Activated CD8-positive, alpha-beta memory T cell treated with anti-CD3 and anti-CD28 coated beads, Interleukin-2, amount 10 ng/mL, durations not matched to agents 7 days and 5 days (primary cell): ENCODE measurements at regions not wholly inside any gene's neighbourhood (a gene's known extent, or its start where the extent isn't known, plus 50 kb on each side); places are given as distances from the start of the nearest gene placed in this dataset.
"Not testable (repeated sequence)": the region's sequence is repeated elsewhere in the genome, so short reads cannot be mapped to it uniquely, and the experiment has no call there.

Experiments used
- ATAC-seq: fragments of 150-1000 bp; cut with Tn5 transposase; one replicate; pipeline ENCODE4 v1.10.0; 2021; ENCODE audit warnings: moderate library complexity
- CTCF ChIA-PET: fragments of 350-600 bp; sonication (Branson Sonifier 250); formaldehyde crosslinking; loops from one replicate; lab custom pipeline; 2021; ENCODE audit warnings: antibody characterized with exemption; lab: Charles Lee
- DNase-seq: peaks from one replicate; pipeline ENCODE4 v3.0.0-alpha.2; 2020
- H3K27ac Mint-ChIP-seq: one replicate; pipeline ENCODE4 v1.8.0; 2021; ENCODE audit warnings: mild to moderate bottlenecking, mixed read lengths
- H3K27me3 Mint-ChIP-seq: one replicate; pipeline ENCODE4 v1.8.0; 2021; ENCODE audit warnings: mixed read lengths
- H3K36me3 Mint-ChIP-seq: one replicate; pipeline ENCODE4 v1.8.0; 2021; ENCODE audit warnings: mild to moderate bottlenecking, mixed read lengths
- H3K4me1 Mint-ChIP-seq: one replicate; pipeline ENCODE4 v1.8.0; 2021; ENCODE audit warnings: mixed read lengths
- H3K4me3 Mint-ChIP-seq: one replicate; pipeline ENCODE4 v1.8.0; 2021; ENCODE audit warnings: mild to moderate bottlenecking, moderate library complexity, mixed read lengths
- H3K9me3 Mint-ChIP-seq: one replicate; pipeline ENCODE4 v1.8.0; 2022; ENCODE audit warnings: low read depth, mixed read lengths

DNA sequence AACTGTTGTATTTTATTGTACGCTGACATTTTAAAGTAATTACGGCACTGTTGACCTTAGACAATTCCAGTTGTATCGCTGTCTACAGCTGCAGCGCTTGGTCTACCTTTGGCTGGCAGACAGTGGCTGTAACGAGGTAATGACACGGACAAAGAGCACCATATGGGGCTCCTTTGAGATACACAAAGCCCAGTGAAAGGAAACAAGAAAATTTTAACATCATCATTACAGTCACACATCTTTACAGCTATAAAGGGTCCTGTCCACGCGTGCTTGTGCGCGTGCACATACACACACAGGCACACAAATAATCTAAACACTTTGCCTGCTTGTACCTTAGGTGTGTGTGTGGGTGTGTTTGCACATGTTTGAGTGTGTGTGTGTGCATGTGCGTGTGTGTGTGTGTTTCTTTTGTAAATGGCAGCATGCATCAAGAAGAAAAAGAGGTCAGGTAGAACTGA is 946.0 kb downstream of the NR2F1-AS1 start:
- ATAC-seq = no peak
- H3K4me3 Mint-ChIP-seq = no peak overlapping the region
- DNase-seq = no peak
- peaks cover 4% of the 10 kb centered on the region for H3K9me3 Mint-ChIP-seq
- H3K27me3 Mint-ChIP-seq = no peaks in the 10 kb centered on the region
- H3K27ac Mint-ChIP-seq = no peak overlapping the region
- CTCF ChIA-PET = no interaction called here
- no peaks in the 10 kb centered on the region for H3K4me1 Mint-ChIP-seq
- H3K36me3 Mint-ChIP-seq = no peaks in the 10 kb centered on the region

DNA sequence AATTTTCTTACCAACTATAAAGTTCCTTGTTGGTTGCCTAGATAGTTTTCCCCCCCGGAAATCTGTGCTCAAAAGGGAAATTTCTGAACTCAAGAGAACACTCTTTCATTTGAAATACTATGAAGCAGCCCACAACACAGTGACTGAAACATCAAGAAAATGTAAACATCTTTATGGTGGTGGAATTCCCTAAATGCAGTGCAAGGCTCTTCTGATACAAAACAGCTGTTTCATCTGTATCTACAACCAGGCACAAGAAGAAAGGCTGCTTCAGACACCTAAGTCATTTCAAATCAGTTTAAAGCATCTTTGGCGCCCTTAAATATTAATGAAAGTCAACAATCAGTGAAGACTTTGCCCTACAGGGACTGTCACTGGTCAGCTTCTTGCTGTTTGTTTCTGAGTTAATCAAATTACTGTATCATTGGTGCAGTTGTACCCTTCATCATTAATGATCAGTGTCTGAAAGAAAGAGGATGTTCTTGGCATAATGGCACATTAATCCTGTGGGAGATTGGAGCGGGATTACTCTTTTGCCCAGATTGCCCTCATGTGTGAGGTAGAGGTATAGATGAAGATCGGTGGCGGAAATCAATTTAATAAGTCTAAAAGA is 947.0 kb downstream of the NR2F1-AS1 start:
- H3K27me3 Mint-ChIP-seq = no peaks in the 10 kb centered on the region
- H3K4me3 Mint-ChIP-seq = no peak overlapping the region
- no peak for ATAC-seq

DNA sequence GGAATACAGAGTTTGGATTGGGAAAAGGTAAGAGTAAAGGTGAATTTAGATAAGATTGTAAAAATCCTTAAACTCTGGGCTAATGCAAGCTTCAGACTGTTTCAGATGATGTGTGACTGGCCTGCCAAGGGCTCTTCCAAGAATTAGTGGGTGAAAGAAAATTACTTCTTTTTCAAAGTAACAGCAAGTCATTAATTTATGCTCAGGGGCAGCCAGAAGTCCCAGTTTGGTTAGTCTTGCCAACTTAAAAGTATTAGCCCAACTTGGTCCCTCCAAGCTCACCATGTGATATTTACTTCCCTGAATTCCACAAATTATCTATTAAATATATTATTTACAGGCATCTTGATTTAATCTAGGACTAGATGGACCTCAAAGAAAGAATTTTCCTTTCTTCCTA is 947.8 kb downstream of the NR2F1-AS1 start:
- Mint-ChIP-seq H3K4me1 (no peaks in the 10 kb centered on the region), H3K9me3 (peaks cover 10% of the 10 kb centered on the region), H3K4me3 (no peak overlapping the region), H3K27ac (no peak overlapping the region), H3K36me3 (no peaks in the 10 kb centered on the region), H3K27me3 (no peaks in the 10 kb centered on the region)
- ATAC-seq (no peak), DNase-seq (no peak)
- CTCF ChIA-PET = no interaction called here

More for the DNA sequence above, 947.0 kb downstream of the NR2F1-AS1 start:
- no peaks in the 10 kb centered on the region for H3K4me1 Mint-ChIP-seq
- no peak for DNase-seq
- H3K36me3 Mint-ChIP-seq = no peaks in the 10 kb centered on the region
- H3K9me3 Mint-ChIP-seq = peaks cover 7% of the 10 kb centered on the region
- CTCF ChIA-PET = no interaction called here
- H3K27ac Mint-ChIP-seq = no peak overlapping the region

DNA sequence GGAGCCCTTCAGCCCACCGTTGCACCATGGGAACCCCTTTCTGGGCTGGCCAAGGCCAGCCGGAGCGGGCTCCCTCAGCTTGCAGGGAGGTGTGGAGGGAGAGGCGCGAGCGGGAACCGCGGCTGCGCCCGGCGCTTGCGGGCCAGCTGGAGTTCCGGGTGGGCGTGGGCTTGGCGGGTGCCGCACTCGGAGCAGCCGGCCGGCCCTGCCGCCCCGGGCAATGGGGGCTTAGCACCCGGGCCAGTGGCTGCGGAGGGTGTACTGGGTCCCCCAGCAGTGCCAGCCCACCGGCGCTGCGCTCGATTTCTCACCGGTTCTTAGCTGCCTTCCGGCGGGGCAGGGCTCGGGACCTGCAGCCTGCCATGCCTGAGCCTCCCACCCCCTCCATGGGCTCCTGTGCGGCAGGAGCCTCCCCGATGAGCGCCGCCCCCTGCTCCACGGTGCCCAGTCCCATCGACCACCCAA is 949.8 kb downstream of the NR2F1-AS1 start:
- DNase-seq, H3K4me3 Mint-ChIP-seq, H3K36me3 Mint-ChIP-seq, CTCF ChIA-PET, H3K27ac Mint-ChIP-seq, H3K27me3 Mint-ChIP-seq, H3K9me3 Mint-ChIP-seq, ATAC-seq, H3K4me1 Mint-ChIP-seq: not testable (repeated sequence)

DNA sequence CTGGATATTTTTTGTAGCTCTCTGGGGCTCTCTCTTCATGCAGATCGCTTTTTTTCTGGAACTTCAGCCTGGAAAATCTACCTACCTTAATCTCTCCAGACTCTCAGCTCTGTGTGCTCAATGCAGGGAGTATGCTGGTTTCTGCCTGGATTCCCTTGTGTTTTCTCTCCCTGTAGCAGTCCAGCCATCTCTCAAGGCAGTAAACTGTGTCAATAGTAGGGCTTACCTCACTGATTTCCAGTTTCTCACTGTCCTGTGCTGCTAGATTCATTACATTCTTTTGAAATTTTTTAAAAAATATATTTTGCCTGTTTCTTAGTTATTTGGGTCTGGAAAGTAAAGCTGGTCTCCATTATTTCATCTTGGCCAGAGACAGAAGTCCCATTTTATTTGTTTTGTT is 951.4 kb downstream of the NR2F1-AS1 start:
- no peaks in the 10 kb centered on the region for H3K27me3 Mint-ChIP-seq
- no peak for DNase-seq
- H3K36me3 Mint-ChIP-seq = no peaks in the 10 kb centered on the region
- no peak for ATAC-seq
- H3K9me3 Mint-ChIP-seq = peaks cover 10% of the 10 kb centered on the region
- H3K4me3 Mint-ChIP-seq = no peak overlapping the region
- CTCF ChIA-PET = no interaction called here
- no peak overlapping the region for H3K27ac Mint-ChIP-seq
- no peaks in the 10 kb centered on the region for H3K4me1 Mint-ChIP-seq

DNA sequence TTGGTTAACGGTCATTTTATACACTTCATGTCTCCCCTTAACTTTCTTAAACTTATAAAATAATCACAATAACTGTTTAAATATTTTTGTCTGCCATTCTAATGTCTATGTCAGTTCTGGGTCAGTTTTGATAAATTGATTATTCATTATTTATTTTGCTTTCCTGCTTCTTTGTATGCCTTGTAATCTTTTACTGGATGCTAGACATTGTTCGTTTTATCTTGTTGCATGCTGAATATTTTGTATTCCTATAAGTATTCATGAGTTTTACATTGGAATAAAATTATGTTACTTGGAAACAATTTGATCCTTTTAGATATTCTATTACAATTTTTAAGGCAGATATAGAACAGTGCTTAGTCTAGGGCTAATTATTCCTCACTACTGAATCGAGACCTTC is 952.0 kb downstream of the NR2F1-AS1 start:
- Mint-ChIP-seq H3K36me3 (no peaks in the 10 kb centered on the region), H3K27ac (no peak overlapping the region), H3K4me1 (no peaks in the 10 kb centered on the region), H3K27me3 (no peaks in the 10 kb centered on the region), H3K4me3 (no peak overlapping the region), H3K9me3 (peaks cover 6% of the 10 kb centered on the region)
- ATAC-seq (no peak), DNase-seq (no peak)
- CTCF ChIA-PET = no interaction called here

DNA sequence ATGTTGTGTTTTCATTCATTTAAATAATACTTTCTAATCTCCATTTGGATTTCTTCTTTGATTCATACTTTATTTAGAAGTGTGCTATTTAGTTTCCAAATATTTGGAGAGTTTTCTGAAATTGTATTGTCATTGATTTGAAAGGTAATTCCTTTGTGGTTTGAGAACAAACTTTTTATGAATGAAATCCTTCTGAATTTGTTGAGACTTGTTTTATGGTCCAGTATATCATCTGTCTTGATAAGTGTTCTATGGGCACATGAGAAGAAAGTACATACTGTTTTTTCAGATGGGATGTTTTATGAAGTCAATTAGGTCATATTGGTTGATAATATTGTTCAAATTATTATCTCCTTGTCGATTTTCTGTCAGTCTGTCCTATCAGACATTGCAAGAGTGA is 953.8 kb downstream of the NR2F1-AS1 start:
- H3K36me3 Mint-ChIP-seq = no peaks in the 10 kb centered on the region
- DNase-seq (no peak), ATAC-seq (no peak)
- no peaks in the 10 kb centered on the region for H3K4me1 Mint-ChIP-seq
- no peaks in the 10 kb centered on the region for H3K27me3 Mint-ChIP-seq
- no peak overlapping the region for H3K27ac Mint-ChIP-seq
- H3K4me3 Mint-ChIP-seq = no peak overlapping the region
- H3K9me3 Mint-ChIP-seq = peaks cover 6% of the 10 kb centered on the region
- CTCF ChIA-PET = no interaction called here

DNA sequence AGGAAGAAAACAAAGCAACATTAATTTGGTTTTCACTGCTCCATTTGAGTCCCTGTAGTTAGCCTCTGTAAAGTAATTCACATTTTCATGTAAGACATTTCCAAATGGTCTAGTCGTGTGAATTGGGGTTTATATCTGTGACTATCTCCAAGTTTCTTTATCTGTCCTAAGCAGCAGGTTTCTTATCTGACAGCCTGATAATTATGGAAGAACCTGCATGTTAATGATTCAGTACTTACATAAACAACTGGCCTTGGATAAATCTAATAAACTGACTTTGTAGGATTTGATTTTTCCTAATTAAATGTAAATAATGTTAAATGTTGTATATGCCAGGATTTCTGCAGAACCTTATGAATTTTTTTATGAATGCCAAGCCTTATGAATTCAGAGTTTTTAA is 964.9 kb downstream of the NR2F1-AS1 start:
- CTCF ChIA-PET = no interaction called here

DNA sequence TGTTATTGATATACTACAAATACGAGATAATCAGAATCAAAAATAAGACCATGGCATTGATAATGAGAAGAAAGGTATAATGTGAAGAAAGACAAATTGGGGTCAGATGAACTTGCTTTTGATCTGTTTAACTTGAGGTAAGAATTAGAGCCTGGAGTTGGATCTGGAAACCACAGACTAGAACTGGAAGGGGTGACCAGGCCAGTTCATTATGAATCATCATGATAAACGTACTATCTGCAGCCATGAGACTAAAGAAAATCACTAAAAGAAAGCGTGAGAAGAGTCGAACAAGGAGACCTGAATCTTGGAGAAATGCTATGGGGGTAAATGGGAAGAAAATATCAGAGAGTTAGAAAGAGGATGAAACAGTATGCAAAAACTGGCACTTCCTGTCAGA is 967.5 kb downstream of the NR2F1-AS1 start:
- Mint-ChIP-seq H3K9me3 (no peaks in the 10 kb centered on the region), H3K36me3 (no peaks in the 10 kb centered on the region), H3K4me3 (no peak overlapping the region), H3K4me1 (no peaks in the 10 kb centered on the region), H3K27me3 (no peaks in the 10 kb centered on the region), H3K27ac (no peak overlapping the region)
- CTCF ChIA-PET = no interaction called here
- ATAC-seq (no peak), DNase-seq (no peak)

More for the DNA sequence above, 964.9 kb downstream of the NR2F1-AS1 start:
- no peak overlapping the region for H3K27ac Mint-ChIP-seq
- no peaks in the 10 kb centered on the region for H3K36me3 Mint-ChIP-seq
- no peaks in the 10 kb centered on the region for H3K27me3 Mint-ChIP-seq
- ATAC-seq (no peak), DNase-seq (no peak)
- no peak overlapping the region for H3K4me3 Mint-ChIP-seq
- no peaks in the 10 kb centered on the region for H3K4me1 Mint-ChIP-seq
- H3K9me3 Mint-ChIP-seq = peaks cover 5% of the 10 kb centered on the region

DNA sequence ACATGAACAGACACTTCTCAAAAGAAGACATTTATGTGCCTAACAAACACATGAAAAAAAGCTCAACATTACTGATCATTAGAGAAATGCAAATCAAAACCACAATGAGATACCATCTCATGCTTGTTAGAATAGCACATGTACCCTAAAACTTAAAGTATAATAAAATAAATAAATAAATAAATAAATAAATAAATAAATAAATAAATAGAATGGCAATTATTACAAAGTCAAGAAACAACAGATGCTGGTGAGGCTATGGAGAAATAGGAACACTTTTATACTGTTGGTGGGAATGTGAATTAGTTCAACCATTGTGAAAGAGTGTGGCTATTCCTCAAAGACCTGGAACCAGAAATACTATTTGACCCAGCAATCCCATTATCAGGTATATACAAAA is 970.6 kb downstream of the NR2F1-AS1 start:
- H3K4me3 Mint-ChIP-seq, H3K9me3 Mint-ChIP-seq, H3K36me3 Mint-ChIP-seq, DNase-seq, H3K27me3 Mint-ChIP-seq, CTCF ChIA-PET, H3K4me1 Mint-ChIP-seq, ATAC-seq, H3K27ac Mint-ChIP-seq: not testable (repeated sequence)

DNA sequence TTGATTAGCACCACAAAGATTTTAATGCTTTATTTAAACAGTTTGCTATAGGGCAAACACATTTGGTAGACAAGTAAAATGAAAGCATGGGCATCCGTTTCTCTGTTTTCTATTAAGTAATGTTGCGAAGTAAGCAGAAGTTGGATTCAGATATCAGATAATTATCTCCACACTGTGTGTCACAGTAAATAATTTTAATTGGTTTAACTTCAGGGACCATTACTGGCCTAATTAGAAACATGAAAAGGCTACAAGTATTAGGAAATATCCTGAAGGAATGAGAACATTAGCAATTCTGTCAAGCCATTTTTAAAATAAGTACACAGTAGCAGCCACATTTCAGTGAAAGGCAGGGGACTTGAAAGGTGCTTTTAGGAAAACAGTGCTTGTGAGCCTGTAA is 975.4 kb downstream of the NR2F1-AS1 start:
- ATAC-seq (no peak), DNase-seq (no peak)
- CTCF ChIA-PET = no interaction called here
- H3K36me3 Mint-ChIP-seq = no peaks in the 10 kb centered on the region
- peaks cover 2% of the 10 kb centered on the region for H3K9me3 Mint-ChIP-seq
- H3K27me3 Mint-ChIP-seq = no peaks in the 10 kb centered on the region
- H3K27ac Mint-ChIP-seq = no peak overlapping the region
- no peaks in the 10 kb centered on the region for H3K4me1 Mint-ChIP-seq
- H3K4me3 Mint-ChIP-seq = no peak overlapping the region

DNA sequence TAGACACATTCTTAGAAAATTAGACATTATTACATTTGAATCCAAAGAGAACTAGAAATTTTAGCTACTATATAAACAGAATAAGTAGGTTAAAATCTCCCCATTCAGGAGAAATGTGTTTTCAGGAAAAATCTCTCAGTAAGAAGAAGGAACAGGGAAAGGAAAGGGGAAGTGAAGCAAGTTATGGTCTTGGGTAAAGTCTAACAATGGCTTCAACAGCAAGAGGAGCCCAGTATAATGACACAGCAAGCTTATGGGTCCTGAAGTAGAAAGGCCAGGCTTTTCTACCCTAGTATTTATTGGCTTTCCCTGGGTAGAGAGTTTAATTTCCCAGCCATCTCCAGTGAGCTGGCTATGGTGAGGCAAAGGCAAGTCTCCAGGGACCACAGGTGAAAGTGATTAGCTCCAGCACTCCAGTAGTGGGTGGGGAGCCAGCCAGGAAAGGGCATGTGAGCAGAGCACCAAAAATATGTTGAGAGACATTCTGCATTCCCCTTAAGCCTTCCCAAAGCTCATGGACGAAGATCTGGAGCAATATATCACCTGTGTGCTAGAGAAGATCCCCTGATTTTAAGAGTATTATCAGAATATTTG is 981.7 kb downstream of the NR2F1-AS1 start:
- ATAC-seq = no peak
- H3K27ac Mint-ChIP-seq = no peak overlapping the region
- CTCF ChIA-PET = no interaction called here
- H3K27me3 Mint-ChIP-seq = no peaks in the 10 kb centered on the region
- peaks cover 8% of the 10 kb centered on the region for H3K9me3 Mint-ChIP-seq
- no peaks in the 10 kb centered on the region for H3K36me3 Mint-ChIP-seq
- DNase-seq = no peak
- no peaks in the 10 kb centered on the region for H3K4me1 Mint-ChIP-seq
- H3K4me3 Mint-ChIP-seq = no peak overlapping the region

DNA sequence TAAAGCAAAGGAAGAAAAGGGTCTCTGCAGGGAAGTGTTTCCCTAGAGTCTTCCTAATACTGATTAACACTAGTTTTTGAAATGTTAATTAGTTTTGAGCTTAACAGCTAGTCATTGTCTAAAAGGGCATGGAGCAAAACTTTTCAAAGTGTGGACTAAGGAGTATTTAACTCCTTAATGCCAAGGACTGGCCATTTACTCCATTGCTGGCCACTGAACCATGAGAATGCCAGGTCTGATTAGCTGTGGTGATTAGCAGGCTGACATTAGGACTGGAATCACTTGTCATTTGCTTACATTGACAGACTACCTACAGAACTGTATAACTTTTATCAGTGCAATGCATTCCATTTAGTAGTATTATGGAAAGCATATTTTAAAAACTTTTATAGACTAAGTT is 987.0 kb downstream of the NR2F1-AS1 start:
- ATAC-seq (no peak), DNase-seq (no peak)
- no peaks in the 10 kb centered on the region for H3K4me1 Mint-ChIP-seq
- no peak overlapping the region for H3K27ac Mint-ChIP-seq
- H3K36me3 Mint-ChIP-seq = no peaks in the 10 kb centered on the region
- H3K4me3 Mint-ChIP-seq = no peak overlapping the region
- H3K9me3 Mint-ChIP-seq = peaks cover 7% of the 10 kb centered on the region
- H3K27me3 Mint-ChIP-seq = no peaks in the 10 kb centered on the region
- CTCF ChIA-PET = no interaction called here

DNA sequence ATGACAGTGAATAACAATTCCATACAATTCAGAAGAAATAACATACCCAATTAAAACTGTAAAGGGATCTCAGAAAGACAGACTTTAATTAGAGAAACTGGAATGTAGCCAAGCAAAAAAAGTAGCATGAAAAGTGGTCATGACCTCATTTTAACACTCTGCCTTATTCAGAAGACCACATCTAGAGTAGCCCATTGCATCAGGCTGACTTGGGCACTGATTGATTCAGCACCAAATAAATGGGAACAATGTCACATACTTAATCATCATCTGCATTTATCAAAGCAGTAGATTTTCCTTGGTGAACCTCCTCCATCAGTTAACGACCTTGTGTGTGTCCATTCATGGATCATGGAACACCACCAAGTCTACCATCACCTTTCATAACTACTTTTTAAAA is 992.1 kb downstream of the NR2F1-AS1 start:
- H3K36me3 Mint-ChIP-seq = no peaks in the 10 kb centered on the region
- no peaks in the 10 kb centered on the region for H3K9me3 Mint-ChIP-seq
- no peak for DNase-seq
- no peaks in the 10 kb centered on the region for H3K27me3 Mint-ChIP-seq
- no peaks in the 10 kb centered on the region for H3K4me1 Mint-ChIP-seq
- H3K27ac Mint-ChIP-seq = no peak overlapping the region
- no peak for ATAC-seq
- H3K4me3 Mint-ChIP-seq = no peak overlapping the region
- CTCF ChIA-PET = no interaction called here
